ENCODE measurements at regions not wholly inside any gene's neighbourhood (a gene's known extent, or its start where the extent isn't known, plus 50 kb on each side); places are given as distances from the start of the nearest gene placed in this dataset.

GRCh38 chr6:134469702-134470456 lies 152.0 kb upstream of the SGK1 start:
- Mint-ChIP-seq H3K27me3 (ENCODE audit: insufficient read depth, unreplicated experiment) (no peaks in the 10 kb centered on the region), H3K9me3 (ENCODE audit: unreplicated experiment) (no peaks in the 10 kb centered on the region), H3K4me3 (ENCODE audit: unreplicated experiment) (no peak overlapping the region), H3K27ac (ENCODE audit: low read depth, unreplicated experiment) (no peak overlapping the region), H3K4me1 (ENCODE audit: insufficient read depth, unreplicated experiment) (peaks cover 34% of the 10 kb centered on the region), H3K36me3 (ENCODE audit: insufficient read depth, unreplicated experiment) (no peaks in the 10 kb centered on the region)
- CTCF ChIA-PET: interaction anchor here (0.6 to 0.7 kb wide), 2 partner anchors 25 to 497 kb away, joined by 3 read pairs; no protein-coding TSS in a partner anchor
- intact Hi-C loops (cut with micrococcal nuclease): no loop called here
- no peak for TF ChIP-seq CTCF (IDR thresholded peaks at IDR 0.05; ENCODE audit: unreplicated experiment)
- no TSS peak for BruUV-seq (replicated peaks)
- POLR2A ChIA-PET: interaction anchor here (0.6 kb wide), 2 partner anchors 63 to 118 kb away, joined by 3 read pairs; no protein-coding TSS in a partner anchor
- DNase-seq (ENCODE audit: unreplicated experiment): no peak

GRCh38 chr6:134468633-134469032 lies 150.7 kb upstream of the SGK1 start:
- no peaks in the 10 kb centered on the region for H3K27me3 Mint-ChIP-seq (ENCODE audit: insufficient read depth, unreplicated experiment)
- no peak for TF ChIP-seq CTCF (IDR thresholded peaks at IDR 0.05; ENCODE audit: unreplicated experiment)
- intact Hi-C loops (cut with micrococcal nuclease): no loop called here
- no peak overlapping the region for H3K27ac Mint-ChIP-seq (ENCODE audit: low read depth, unreplicated experiment)
- ChIA-PET POLR2A (interaction anchor here (0.7 to 5.0 kb wide), 13 partner anchors 11 to 295 kb away, joined by 3 to 34 read pairs (median 4); no protein-coding TSS in a partner anchor), CTCF (interaction anchor here (0.9 to 1.4 kb wide), 2 partner anchors 26 to 173 kb away, joined by 3 to 5 read pairs; no protein-coding TSS in a partner anchor)
- BruUV-seq (replicated peaks): no TSS peak
- DNase-seq (ENCODE audit: unreplicated experiment): no peak
- H3K4me1 Mint-ChIP-seq (ENCODE audit: insufficient read depth, unreplicated experiment): peaks cover 41% of the 10 kb centered on the region
- H3K4me3 Mint-ChIP-seq (ENCODE audit: unreplicated experiment): no peak overlapping the region
- no peaks in the 10 kb centered on the region for H3K9me3 Mint-ChIP-seq (ENCODE audit: unreplicated experiment)
- no peaks in the 10 kb centered on the region for H3K36me3 Mint-ChIP-seq (ENCODE audit: insufficient read depth, unreplicated experiment)

- peaks cover 41% of the 10 kb centered on the region for H3K4me1 Mint-ChIP-seq (ENCODE audit: insufficient read depth, unreplicated experiment)
- ChIA-PET CTCF (interaction anchor here (0.6 to 1.4 kb wide), 6 partner anchors 27 to 356 kb away, joined by 3 to 5 read pairs (median 3); no protein-coding TSS in a partner anchor), POLR2A (interaction anchor here (0.8 to 5.0 kb wide), 16 partner anchors 11 to 294 kb away, joined by 3 to 44 read pairs (median 6); no protein-coding TSS in a partner anchor)
- no TSS peak for BruUV-seq (replicated peaks)
- DNase-seq (ENCODE audit: unreplicated experiment): no peak
- no peaks in the 10 kb centered on the region for H3K27me3 Mint-ChIP-seq (ENCODE audit: insufficient read depth, unreplicated experiment)
- H3K9me3 Mint-ChIP-seq (ENCODE audit: unreplicated experiment): no peaks in the 10 kb centered on the region
- no peak for TF ChIP-seq CTCF (IDR thresholded peaks at IDR 0.05; ENCODE audit: unreplicated experiment)
- H3K27ac Mint-ChIP-seq (ENCODE audit: low read depth, unreplicated experiment): no peak overlapping the region
- no peaks in the 10 kb centered on the region for H3K36me3 Mint-ChIP-seq (ENCODE audit: insufficient read depth, unreplicated experiment)
- intact Hi-C loops (cut with micrococcal nuclease): no loop called here
- no peak overlapping the region for H3K4me3 Mint-ChIP-seq (ENCODE audit: unreplicated experiment)
These were observed 149.7 kb upstream of the SGK1 start for GRCh38 chr6:134467620-134468019.

GRCh38 chr6:134466771-134467525 lies 149.0 kb upstream of the SGK1 start:
- H3K36me3 Mint-ChIP-seq (ENCODE audit: insufficient read depth, unreplicated experiment): no peaks in the 10 kb centered on the region
- DNase-seq (ENCODE audit: unreplicated experiment): peak; percentile 35
- H3K9me3 Mint-ChIP-seq (ENCODE audit: unreplicated experiment): no peaks in the 10 kb centered on the region
- peak overlapping the region; percentile 65 for H3K27ac Mint-ChIP-seq (ENCODE audit: low read depth, unreplicated experiment)
- CTCF ChIA-PET: interaction anchor here (0.6 to 1.5 kb wide), 10 partner anchors 30 to 357 kb away, joined by 3 to 7 read pairs (median 3); no protein-coding TSS in a partner anchor
- TF ChIP-seq CTCF (IDR thresholded peaks at IDR 0.05; ENCODE audit: unreplicated experiment): no peak
- POLR2A ChIA-PET: interaction anchor here (0.6 to 5.0 kb wide), 20 partner anchors 12 to 316 kb away, joined by 3 to 44 read pairs (median 6); no protein-coding TSS in a partner anchor
- no peak overlapping the region for H3K4me3 Mint-ChIP-seq (ENCODE audit: unreplicated experiment)
- H3K4me1 Mint-ChIP-seq (ENCODE audit: insufficient read depth, unreplicated experiment): peaks cover 36% of the 10 kb centered on the region
- intact Hi-C loops (cut with micrococcal nuclease): no loop called here
- BruUV-seq (replicated peaks): no TSS peak
- no peaks in the 10 kb centered on the region for H3K27me3 Mint-ChIP-seq (ENCODE audit: insufficient read depth, unreplicated experiment)

Measured in MCF 10A (cell line).